Large intestine (tissue), 3 donors: ENCODE measurements at regions not wholly inside any gene's neighbourhood (a gene's known extent, or its start where the extent isn't known, plus 50 kb on each side); places are given as distances from the start of the nearest gene placed in this dataset.

ENCODE experiments used
- DNase-seq, 2 donors: peaks; one replicate each; pipeline versions ENCODE4 v3.0.0 to v3.0.0-alpha.2; 2013
- H3K27ac ChIP-seq: one replicate; pipeline ENCODE4 v1.5.1; 2013; ENCODE audit warnings: low read length
- H3K27me3 ChIP-seq: 2 replicates; pipeline ENCODE4 v1.6.1; 2013; ENCODE audit warnings: low read length; ENCODE audit not compliant: control insufficient read depth, insufficient read depth
- H3K36me3 ChIP-seq: 2 replicates; pipeline ENCODE4 v1.6.1; 2013; ENCODE audit warnings: low read length; ENCODE audit not compliant: control insufficient read depth, insufficient read depth
- H3K4me1 ChIP-seq: one replicate; pipeline ENCODE4 v1.6.1; 2013; ENCODE audit warnings: low read length; ENCODE audit not compliant: control insufficient read depth, insufficient read depth
- H3K4me3 ChIP-seq: one replicate; pipeline ENCODE4 v1.5.1; 2013; ENCODE audit warnings: low read length
- H3K9me3 ChIP-seq: one replicate; pipeline ENCODE4 v1.6.1; 2013; ENCODE audit warnings: mild to moderate bottlenecking, low read depth, low read length, moderate library complexity; ENCODE audit not compliant: control insufficient read depth
- WGBS: methylation state at CpG from one replicate; pipeline ENCODE4 v1.1.5; 2013; ENCODE audit warnings: low lambda C conversion rate; ENCODE audit not compliant: insufficient coverage; 5-methylcytosine and 5-hydroxymethylcytosine counted together

DNA sequence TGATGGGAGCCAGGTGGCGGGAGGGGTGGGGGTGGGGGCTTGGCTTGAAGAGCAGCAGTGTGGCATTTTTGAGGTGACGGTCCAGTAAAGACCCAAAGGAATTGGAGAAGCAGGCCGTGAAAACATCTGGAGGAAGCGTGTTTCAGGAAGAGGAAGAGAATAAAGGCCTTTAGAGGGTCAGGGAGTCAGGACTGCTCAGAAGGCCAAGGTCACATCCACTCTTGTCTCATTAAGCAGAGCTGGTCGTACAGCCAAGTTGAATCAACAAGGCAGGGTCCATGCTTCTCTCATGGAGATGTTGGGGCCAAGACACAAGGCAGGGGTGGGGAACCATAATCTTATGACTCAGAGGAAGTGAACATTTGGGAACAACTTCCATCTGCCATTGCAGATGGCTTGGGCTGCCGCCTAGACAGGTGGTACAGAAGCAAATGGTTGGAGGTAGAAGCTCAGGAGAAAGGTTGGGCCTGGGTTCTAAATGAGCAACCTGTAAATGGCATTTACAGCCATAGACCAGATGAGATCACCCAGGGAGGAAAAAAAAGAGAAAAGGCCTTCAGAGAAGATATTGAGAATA lies 179.6 kb downstream of the TTLL2 start:
- no CpG with 5 or more reads among the region's 6 CpGs for WGBS
- no peaks in the 10 kb centered on the region for H3K27me3 ChIP-seq
- no peak overlapping the region for H3K27ac ChIP-seq
- no peak for DNase-seq
- H3K9me3 ChIP-seq: no peaks in the 10 kb centered on the region
- H3K4me3 ChIP-seq: no peak overlapping the region
- H3K4me1 ChIP-seq: peaks cover 23% of the 10 kb centered on the region
- H3K36me3 ChIP-seq: no peaks in the 10 kb centered on the region

DNA sequence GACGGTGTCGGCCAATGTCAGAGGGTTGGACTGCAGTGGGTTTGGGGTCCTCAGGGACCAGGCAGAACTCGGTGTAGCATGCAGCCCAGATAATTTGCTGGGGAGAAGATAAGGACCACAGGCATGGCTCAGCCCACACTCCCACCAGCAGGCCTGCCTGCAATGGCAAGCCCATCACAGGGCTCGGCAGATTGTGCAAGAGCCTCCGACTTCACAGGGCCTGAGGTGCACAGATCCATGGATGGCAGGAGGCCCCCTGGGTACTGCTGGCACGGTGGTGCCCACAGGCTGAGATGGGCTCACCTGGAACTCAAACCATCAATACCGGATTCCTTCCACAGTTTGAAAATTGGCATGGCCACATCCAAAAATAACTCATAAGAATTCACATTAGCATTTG lies 180.3 kb downstream of the TTLL2 start:
- H3K4me3 ChIP-seq: no peak overlapping the region
- H3K36me3 ChIP-seq: no peaks in the 10 kb centered on the region
- DNase-seq: no peak
- WGBS: 100% methylated on average over 1 of the region's 7 CpGs
- H3K27me3 ChIP-seq: no peaks in the 10 kb centered on the region
- H3K27ac ChIP-seq: no peak overlapping the region
- no peaks in the 10 kb centered on the region for H3K9me3 ChIP-seq
- H3K4me1 ChIP-seq: peaks cover 15% of the 10 kb centered on the region

DNA sequence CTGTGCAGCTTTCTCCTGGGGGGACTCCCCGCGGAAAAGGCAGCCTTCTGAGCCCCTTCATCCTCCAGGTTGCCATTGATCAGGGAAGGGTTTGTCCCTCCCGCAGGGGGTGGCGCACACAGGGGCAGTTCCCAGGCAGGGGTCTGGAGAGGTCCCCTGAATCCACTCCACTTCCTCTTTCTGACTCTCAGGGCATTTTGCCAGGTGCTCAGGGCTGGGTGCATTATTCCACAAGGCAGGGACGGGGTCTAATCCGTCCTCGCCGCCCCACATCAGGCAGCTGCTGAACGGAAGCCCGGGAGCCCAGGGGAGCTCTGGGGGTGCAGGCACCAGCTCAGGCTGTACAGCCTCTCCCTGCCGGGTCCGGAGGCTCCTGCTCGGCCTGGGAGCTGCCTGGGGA lies 180.9 kb downstream of the TTLL2 start:
- WGBS: no CpG with 5 or more reads among the region's 13 CpGs
- H3K9me3 ChIP-seq: no peaks in the 10 kb centered on the region
- H3K4me3 ChIP-seq: no peak overlapping the region
- H3K27me3 ChIP-seq: no peaks in the 10 kb centered on the region
- no peak overlapping the region for H3K27ac ChIP-seq
- no peak for DNase-seq
- H3K36me3 ChIP-seq: no peaks in the 10 kb centered on the region
- peaks cover 15% of the 10 kb centered on the region for H3K4me1 ChIP-seq

DNA sequence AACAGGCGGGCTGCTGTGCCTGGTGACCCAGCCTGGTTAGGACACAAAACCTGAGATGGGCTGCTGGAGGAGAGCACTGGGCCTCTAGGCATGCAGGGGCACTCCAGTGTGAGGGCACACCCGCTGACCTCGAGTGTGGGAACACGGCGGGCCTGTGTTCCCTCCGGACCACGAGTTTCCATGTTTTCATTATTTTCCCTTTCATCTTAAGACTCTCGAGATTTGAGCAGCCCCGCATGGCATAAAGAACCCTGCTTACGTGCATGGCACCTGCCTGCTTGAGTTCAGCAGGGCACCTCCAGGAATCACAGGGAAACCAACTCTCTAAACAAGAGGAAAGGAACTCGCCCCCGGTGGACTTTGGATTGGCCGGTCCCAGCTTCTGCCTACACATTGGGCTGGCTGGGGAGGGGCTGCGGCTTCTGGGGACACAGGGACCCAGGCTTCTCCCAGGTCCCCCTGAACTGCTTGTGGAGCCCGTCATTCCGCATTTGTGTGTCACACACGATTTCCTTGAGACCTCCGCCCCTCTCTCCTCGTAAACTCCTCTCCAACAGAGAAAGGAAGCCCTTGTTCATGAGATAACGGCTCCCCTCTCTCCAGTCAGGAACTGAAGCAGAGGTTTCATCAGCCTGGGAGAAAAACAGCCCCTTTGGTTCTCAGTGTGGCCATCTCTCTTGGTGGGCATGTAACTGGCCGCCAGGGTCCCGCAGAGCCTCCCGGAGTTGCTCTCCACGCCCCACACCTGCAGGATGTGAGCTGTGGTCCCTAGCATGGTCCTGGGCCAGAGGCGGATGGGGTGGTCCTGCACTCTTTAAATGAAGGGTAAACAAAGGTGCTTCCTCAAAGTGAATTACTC lies 181.8 kb downstream of the TTLL2 start:
- DNase-seq: peak; percentile 72 to 87
- peak overlapping the region; percentile 16 for H3K27ac ChIP-seq
- no CpG with 5 or more reads among the region's 25 CpGs for WGBS

DNA sequence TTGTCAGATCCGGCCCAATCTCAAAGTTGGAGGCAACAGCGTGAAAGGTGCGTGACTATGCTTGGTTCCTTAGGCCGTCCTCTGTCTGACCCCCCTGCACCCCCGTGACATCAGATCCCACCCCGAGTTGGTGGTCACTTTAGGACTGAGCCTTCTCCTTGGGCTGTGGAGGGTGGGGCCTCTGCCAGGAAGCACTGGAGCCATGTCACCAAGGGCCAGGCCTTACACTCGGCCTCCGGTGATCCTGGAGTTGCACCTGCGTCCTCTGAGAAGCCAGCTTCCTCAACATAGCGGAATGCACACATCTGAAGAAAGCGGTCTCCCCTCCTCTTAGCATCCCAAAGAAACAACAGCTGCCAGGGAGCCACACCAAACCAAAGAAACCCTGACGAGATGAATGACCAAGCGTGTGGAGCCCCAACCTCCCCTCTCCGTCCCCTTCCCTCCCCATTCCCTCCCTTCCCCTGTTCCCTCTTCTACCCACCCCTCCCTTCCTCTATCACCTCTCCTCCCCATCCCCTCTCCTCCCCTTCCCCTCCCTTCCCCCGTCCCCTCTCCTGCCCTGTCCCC lies 182.6 kb downstream of the TTLL2 start:
- no peaks in the 10 kb centered on the region for H3K27me3 ChIP-seq
- WGBS: 100% methylated on average over 1 of the region's 15 CpGs
- H3K36me3 ChIP-seq: no peaks in the 10 kb centered on the region
- peaks cover 15% of the 10 kb centered on the region for H3K4me1 ChIP-seq
- H3K9me3 ChIP-seq: no peaks in the 10 kb centered on the region
- no peak overlapping the region for H3K27ac ChIP-seq
- DNase-seq: no peak
- H3K4me3 ChIP-seq: no peak overlapping the region

More for the DNA sequence above, 181.8 kb downstream of the TTLL2 start:
- Histone ChIP-seq H3K9me3 (no peaks in the 10 kb centered on the region), H3K27me3 (no peaks in the 10 kb centered on the region), H3K36me3 (no peaks in the 10 kb centered on the region), H3K4me1 (peaks cover 15% of the 10 kb centered on the region), H3K4me3 (no peak overlapping the region)

DNA sequence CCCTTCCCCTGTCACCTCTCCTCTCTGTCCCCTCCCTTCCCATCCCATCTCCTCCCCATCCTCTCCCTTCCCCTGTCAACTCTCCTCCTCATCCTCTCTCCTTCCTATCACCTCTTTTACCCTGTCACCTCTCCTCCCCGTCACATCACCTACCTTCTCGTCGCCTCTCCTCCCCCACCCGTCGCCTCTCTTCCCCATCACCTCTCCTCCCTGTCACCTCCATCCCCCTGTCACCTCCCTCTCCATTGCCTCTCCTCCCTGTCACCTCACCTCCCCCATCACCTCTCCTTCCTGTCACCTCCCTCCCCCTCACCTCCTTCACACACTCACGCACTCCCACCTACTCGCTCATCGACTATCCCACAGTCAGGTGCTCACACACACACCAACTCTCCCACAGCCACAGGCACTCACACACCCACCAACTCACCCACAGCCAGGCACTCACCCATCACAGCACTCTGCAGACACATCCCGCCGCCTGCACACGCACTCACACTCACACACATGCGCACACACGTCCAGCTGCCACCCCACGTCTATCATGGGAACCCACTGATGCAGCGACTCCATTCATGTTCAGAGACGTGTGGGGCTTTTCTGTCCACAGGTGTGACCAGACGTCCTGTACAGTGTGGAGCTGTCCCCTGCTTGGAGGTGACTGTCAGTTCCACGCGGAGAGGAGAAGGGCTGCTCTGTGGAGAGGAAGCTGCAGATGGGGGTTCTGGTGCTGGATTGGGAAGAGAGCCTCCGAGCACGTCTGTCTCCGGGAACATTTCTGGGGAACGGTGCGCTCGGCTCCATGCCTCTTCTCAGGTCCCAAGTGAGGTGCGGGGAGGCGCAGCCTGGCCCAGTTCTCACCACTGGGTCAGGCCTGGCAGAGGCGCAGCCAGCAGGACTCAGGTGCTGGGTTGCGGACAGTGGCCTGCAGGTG lies 184.3 kb downstream of the TTLL2 start:
- no peaks in the 10 kb centered on the region for H3K36me3 ChIP-seq
- H3K9me3 ChIP-seq: no peaks in the 10 kb centered on the region
- peaks cover 15% of the 10 kb centered on the region for H3K4me1 ChIP-seq
- no peaks in the 10 kb centered on the region for H3K27me3 ChIP-seq
- DNase-seq: no peak
- 96% methylated on average over 5 of the region's 29 CpGs for WGBS
- H3K27ac ChIP-seq: no peak overlapping the region
- no peak overlapping the region for H3K4me3 ChIP-seq

DNA sequence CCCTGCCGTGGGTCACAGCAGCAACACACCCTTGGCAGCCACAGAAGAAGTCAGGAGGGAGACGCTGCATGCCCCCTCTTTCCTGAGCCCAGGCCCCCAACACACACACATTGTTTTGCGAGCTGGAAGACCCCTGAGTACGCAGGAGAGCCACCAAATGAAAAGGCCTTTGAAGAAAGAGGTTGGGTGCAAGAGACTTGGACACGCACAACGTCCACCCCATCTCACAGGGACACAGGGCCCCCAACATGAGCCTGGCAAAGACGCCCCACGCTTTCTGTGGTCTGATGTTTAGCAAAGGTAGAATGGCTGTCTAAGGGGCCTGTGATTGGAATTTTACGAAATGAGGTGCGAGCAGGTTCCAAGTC lies 185.0 kb downstream of the TTLL2 start:
- Histone ChIP-seq H3K27ac (no peak overlapping the region), H3K27me3 (no peaks in the 10 kb centered on the region), H3K36me3 (no peaks in the 10 kb centered on the region), H3K9me3 (no peaks in the 10 kb centered on the region), H3K4me1 (peaks cover 15% of the 10 kb centered on the region), H3K4me3 (no peak overlapping the region)
- DNase-seq: no peak
- WGBS: 92% methylated on average over 2 of the region's 10 CpGs

DNA sequence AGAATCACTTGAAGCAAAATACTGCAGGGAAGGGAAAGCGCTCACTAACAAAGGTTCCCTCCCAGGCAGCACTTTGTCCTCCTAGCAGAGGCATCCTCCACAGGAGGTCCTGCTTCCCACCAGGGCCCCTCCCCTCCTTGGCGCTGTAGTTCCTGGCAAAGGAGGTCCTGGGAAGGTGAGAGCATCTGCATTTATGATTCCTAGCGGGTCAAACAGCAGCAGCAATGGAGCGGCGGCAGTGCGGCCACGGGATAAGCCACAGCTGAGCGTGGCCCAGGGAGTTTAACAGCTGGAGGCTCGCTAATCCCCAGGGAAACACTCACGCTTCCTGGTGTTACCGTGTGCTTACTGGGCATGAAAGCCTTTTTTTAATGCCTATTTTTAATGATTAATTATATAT lies 185.8 kb downstream of the TTLL2 start:
- no peak for DNase-seq
- Histone ChIP-seq H3K36me3 (no peaks in the 10 kb centered on the region), H3K4me1 (peaks cover 15% of the 10 kb centered on the region), H3K9me3 (no peaks in the 10 kb centered on the region), H3K27me3 (no peaks in the 10 kb centered on the region), H3K4me3 (no peak overlapping the region), H3K27ac (no peak overlapping the region)
- WGBS: 60% methylated on average over 1 of the region's 11 CpGs

DNA sequence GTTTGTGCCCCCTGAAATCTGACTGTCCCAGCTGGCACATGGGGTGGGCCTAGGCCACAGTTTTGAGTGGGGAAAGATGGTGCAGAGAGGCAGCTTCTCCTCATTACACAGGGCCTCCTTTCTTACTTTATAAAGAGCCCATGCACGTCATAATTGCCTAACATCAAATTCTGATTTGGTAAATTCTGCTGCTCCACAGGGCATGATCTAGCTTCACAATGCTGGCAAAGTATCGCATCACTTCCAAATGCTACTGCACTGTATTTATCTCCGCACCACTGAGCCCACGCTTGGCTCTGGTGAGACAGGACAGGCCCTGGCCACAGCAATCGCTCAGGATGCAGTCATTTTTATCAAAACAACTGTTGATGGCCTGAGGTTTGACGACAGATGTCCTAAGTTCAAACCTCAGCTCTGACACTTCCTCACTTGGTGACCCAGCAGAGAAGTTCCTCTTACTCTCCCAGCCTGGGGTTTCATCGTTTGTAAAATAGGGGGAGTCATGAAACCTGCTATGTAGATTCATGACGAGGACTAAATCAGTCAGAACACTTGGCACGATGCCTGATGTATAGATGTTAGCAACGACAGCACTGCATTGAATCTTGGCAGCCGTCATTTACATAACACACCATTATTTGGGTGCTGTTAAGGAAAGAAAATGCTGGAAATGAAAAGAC lies 187.9 kb downstream of the TTLL2 start:
- WGBS: no CpG with 5 or more reads among the region's 11 CpGs
- Histone ChIP-seq H3K27ac (no peak overlapping the region), H3K27me3 (no peaks in the 10 kb centered on the region), H3K4me1 (no peaks in the 10 kb centered on the region), H3K36me3 (no peaks in the 10 kb centered on the region), H3K4me3 (no peak overlapping the region), H3K9me3 (no peaks in the 10 kb centered on the region)
- DNase-seq: no peak

DNA sequence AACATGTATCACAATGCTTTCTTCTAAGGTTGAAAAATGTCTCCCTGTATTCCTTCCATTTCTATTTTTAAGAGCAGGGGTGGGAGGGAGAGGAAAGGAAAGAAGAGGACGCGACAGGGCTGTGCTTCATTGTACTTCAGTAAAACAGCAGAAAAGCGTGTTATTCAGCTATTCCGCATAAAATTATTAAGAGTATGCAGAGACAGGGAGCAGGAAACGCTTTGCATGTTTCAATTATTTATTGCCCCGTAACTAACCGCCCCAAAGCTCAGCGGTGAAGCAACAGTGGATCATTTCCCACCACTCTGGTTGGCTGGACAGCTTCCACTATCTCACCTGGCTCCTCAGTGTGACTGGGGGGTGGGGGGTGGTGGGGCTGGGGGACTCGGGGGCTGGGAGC lies 188.9 kb downstream of the TTLL2 start:
- Histone ChIP-seq H3K36me3 (no peaks in the 10 kb centered on the region), H3K4me3 (no peak overlapping the region), H3K27ac (no peak overlapping the region), H3K9me3 (no peaks in the 10 kb centered on the region), H3K27me3 (no peaks in the 10 kb centered on the region), H3K4me1 (no peaks in the 10 kb centered on the region)
- no CpG with 5 or more reads among the region's 9 CpGs for WGBS
- DNase-seq: peak in 1 of 2 donors; percentile 44
